ENCODE measurements at regions not wholly inside any gene's neighbourhood (a gene's known extent, or its start where the extent isn't known, plus 50 kb on each side); places are given as distances from the start of the nearest gene placed in this dataset.
"Not testable (repeated sequence)": the region's sequence is repeated elsewhere in the genome, so short reads cannot be mapped to it uniquely, and the experiment has no call there.

GRCh38 chr18:78822949-78823285 lies 156.7 kb upstream of the SALL3 start:
- H3K4me3 ChIP-seq (ENCODE audit: low read depth, low read length), result no peak overlapping the region
- H3K36me3 ChIP-seq, result no peaks in the 10 kb centered on the region
- H3K27me3 ChIP-seq, result peaks cover 11% of the 10 kb centered on the region
- no peak for DNase-seq
- H3K9me3 ChIP-seq, result no peaks in the 10 kb centered on the region
- no peaks in the 10 kb centered on the region for H3K4me1 ChIP-seq
- TF ChIP-seq CTCF (IDR thresholded peaks at IDR 0.05; ENCODE audit: low read depth, low read length), result no peak

- Histone ChIP-seq H3K36me3 (no peaks in the 10 kb centered on the region), H3K9me3 (no peaks in the 10 kb centered on the region), H3K4me1 (no peaks in the 10 kb centered on the region), H3K4me3 (ENCODE audit: low read depth, low read length) (no peak overlapping the region), H3K27me3 (peaks cover 20% of the 10 kb centered on the region)
- DNase-seq, result no peak
- no peak for TF ChIP-seq CTCF (IDR thresholded peaks at IDR 0.05; ENCODE audit: low read depth, low read length)
Measured at GRCh38 chr18:78825168-78825567, 154.4 kb upstream of the SALL3 start.

DNA sequence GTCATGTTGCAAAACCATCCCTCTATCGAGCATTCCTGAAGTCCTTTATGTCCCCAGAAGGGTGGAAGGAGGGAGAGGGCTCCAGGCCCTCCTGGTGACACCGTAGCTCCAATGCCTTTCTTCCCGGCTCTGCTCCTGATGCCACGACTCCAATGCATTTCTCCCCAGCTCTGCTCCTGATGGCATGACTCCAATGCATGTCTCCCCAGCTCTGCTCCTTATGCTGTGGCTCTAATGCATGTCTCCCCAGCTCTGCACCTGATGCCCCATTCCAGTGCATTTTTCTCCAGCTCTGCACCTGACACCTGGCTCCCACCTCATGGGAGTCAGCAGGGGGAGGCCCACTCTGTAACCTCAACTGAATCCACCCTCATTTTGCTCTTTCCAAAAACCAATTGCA lies 153.0 kb upstream of the SALL3 start:
- Histone ChIP-seq H3K4me3 (ENCODE audit: low read depth, low read length) (no peak overlapping the region), H3K27me3 (peaks cover 20% of the 10 kb centered on the region), H3K9me3 (no peaks in the 10 kb centered on the region), H3K4me1 (no peaks in the 10 kb centered on the region), H3K36me3 (no peaks in the 10 kb centered on the region)
- no peak for DNase-seq
- TF ChIP-seq CTCF (IDR thresholded peaks at IDR 0.05; ENCODE audit: low read depth, low read length), result no peak

DNA sequence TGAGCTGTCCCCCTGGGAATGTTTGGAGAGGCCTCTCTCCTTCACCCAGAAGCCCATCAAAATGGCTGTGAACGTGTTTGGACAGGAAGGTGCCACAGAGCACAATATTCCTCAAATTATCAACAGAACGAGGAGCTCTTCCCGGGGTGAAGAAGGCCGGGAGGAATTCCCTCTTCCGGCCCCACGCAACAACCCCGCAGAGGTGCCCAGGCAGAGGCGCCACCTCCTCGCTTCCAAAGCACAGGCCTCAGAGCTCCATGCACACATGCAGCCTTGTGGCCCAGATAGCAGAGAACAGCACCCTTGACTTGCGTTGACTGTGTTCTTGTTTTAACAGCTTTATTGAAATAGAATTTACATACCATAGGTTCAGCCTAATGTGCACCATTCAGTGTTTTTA lies 152.5 kb upstream of the SALL3 start:
- H3K9me3 ChIP-seq, result no peaks in the 10 kb centered on the region
- H3K36me3 ChIP-seq, result no peaks in the 10 kb centered on the region
- no peaks in the 10 kb centered on the region for H3K4me1 ChIP-seq
- H3K4me3 ChIP-seq (ENCODE audit: low read depth, low read length), result no peak overlapping the region
- TF ChIP-seq CTCF (IDR thresholded peaks at IDR 0.05; ENCODE audit: low read depth, low read length), result no peak
- H3K27me3 ChIP-seq, result peaks cover 16% of the 10 kb centered on the region
- DNase-seq, result no peak

GRCh38 chr18:78828131-78828530 lies 151.5 kb upstream of the SALL3 start:
- H3K36me3 ChIP-seq, result no peaks in the 10 kb centered on the region
- H3K4me1 ChIP-seq, result no peaks in the 10 kb centered on the region
- no peaks in the 10 kb centered on the region for H3K9me3 ChIP-seq

GRCh38 chr18:78829026-78829425 lies 150.6 kb upstream of the SALL3 start:
- H3K36me3 ChIP-seq; H3K27me3 ChIP-seq; DNase-seq; H3K4me1 ChIP-seq; H3K4me3 ChIP-seq (ENCODE audit: low read depth, low read length); H3K9me3 ChIP-seq: not testable (repeated sequence)

More at GRCh38 chr18:78828131-78828530, 151.5 kb upstream of the SALL3 start:
- no peak for DNase-seq
- no peak overlapping the region for H3K4me3 ChIP-seq (ENCODE audit: low read depth, low read length)
- H3K27me3 ChIP-seq, result peaks cover 10% of the 10 kb centered on the region
- no peak for TF ChIP-seq CTCF (IDR thresholded peaks at IDR 0.05; ENCODE audit: low read depth, low read length)

DNA sequence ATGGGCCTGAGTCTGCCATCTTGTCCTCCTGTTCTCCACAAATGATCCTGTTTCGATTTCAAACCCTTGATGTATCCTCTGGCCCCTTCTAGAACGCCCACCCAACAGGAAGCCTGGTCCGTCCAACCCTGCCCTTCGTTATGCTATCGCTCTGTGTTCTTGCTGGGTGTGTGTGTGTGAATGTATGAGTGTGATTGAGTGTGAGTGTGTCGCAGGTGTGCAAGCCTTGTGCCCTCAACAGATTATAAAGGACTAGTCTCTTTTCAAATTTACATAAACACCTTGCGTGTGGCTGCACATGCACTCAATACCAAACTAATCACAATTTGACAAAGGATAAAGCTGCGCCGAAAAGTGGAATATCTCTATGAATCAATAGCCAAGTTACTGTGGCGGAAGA lies 149.5 kb upstream of the SALL3 start:
- H3K36me3 ChIP-seq, result no peaks in the 10 kb centered on the region
- H3K4me1 ChIP-seq, result no peaks in the 10 kb centered on the region
- H3K27me3 ChIP-seq, result peaks cover 9% of the 10 kb centered on the region
- no peaks in the 10 kb centered on the region for H3K9me3 ChIP-seq
- DNase-seq, result no peak
- no peak for TF ChIP-seq CTCF (IDR thresholded peaks at IDR 0.05; ENCODE audit: low read depth, low read length)
- H3K4me3 ChIP-seq (ENCODE audit: low read depth, low read length), result no peak overlapping the region

All from BE2C (cell line).